GM19351 (cell line): ENCODE measurements at regions not wholly inside any gene's neighbourhood (a gene's known extent, or its start where the extent isn't known, plus 50 kb on each side); places are given as distances from the start of the nearest gene placed in this dataset.

Experiments used
- ATAC-seq: cut with Tn5 transposase; IDR thresholded peaks from one replicate; pipeline ENCODE4 v1.9.1; 2021; ENCODE audit warnings: mild to moderate bottlenecking, moderate library complexity; ENCODE audit not compliant: unreplicated experiment

GRCh38 chr5:129399069-129399468 lies 61.0 kb upstream of the ADAMTS19 start:
- no peak for ATAC-seq

- ATAC-seq = peak; percentile 42
Observed at GRCh38 chr5:129400395-129400983, 59.6 kb upstream of the ADAMTS19 start.

- no peak for ATAC-seq
Observed at GRCh38 chr5:129405222-129405621, 54.9 kb upstream of the ADAMTS19 start.

- ATAC-seq = no peak
Observed at GRCh38 chr5:129406440-129406839, 53.7 kb upstream of the ADAMTS19 start.
